Caco-2 (cell line): ENCODE measurements at regions not wholly inside any gene's neighbourhood (a gene's known extent, or its start where the extent isn't known, plus 50 kb on each side); places are given as distances from the start of the nearest gene placed in this dataset.

Source experiments
- BruUV-seq: library from RNA; stranded (reverse); fragments of 400-500 nt; replicated peaks from 2 replicates; lab custom pipeline; 2021; lab: Mats Ljungman, UMichigan
- CTCF ChIA-PET: fragments of 300-600 bp; sonication (Branson Sonifier 250); formaldehyde crosslinking; loops from one replicate; lab custom pipeline; 2022; ENCODE audit warnings: antibody characterized with exemption; lab: Charles Lee
- POLR2A ChIA-PET: fragments of 300-600 bp; sonication (Branson Sonifier 250); formaldehyde crosslinking; loops from one replicate; lab custom pipeline; 2022; ENCODE audit warnings: antibody characterized with exemption; lab: Charles Lee
- DNase-seq, 2 experiments: peaks; one replicate each; pipeline versions ENCODE4 v3.0.0 to v3.0.0-alpha.2; 2020 to 2022
- H3K27me3 ChIP-seq: replicated peaks from 2 replicates; pipeline ENCODE4 v1.6.0; 2011; ENCODE audit warnings: low read length; ENCODE audit not compliant: control insufficient read depth, insufficient read depth
- H3K36me3 ChIP-seq: 2 replicates; pipeline ENCODE4 v1.5.1; 2011; ENCODE audit warnings: low read length; ENCODE audit not compliant: control insufficient read depth, insufficient read depth
- H3K4me1 ChIP-seq: fragments of 250-450 bp; sonication (Bioruptor Pico); 2 replicates; pipeline ENCODE4 v1.5.1; 2020; ENCODE audit warnings: mild to moderate bottlenecking
- H3K4me3 ChIP-seq: 2 replicates; pipeline ENCODE4 v1.5.1; 2011; ENCODE audit warnings: low read depth, mild to moderate bottlenecking, control low read depth, low read length
- H3K9me3 ChIP-seq: fragments of 250-450 bp; sonication (Bioruptor Pico); 2 replicates; pipeline ENCODE4 v1.5.1; 2020; ENCODE audit warnings: mild to moderate bottlenecking, moderate library complexity
- H3K27ac Mint-ChIP-seq: one replicate; pipeline ENCODE4 v1.8.0; 2022; ENCODE audit warnings: mixed read lengths; ENCODE audit not compliant: unreplicated experiment
- H3K27me3 Mint-ChIP-seq: one replicate; pipeline ENCODE4 v1.8.0; 2022; ENCODE audit warnings: mixed read lengths; ENCODE audit not compliant: insufficient read depth, unreplicated experiment
- H3K36me3 Mint-ChIP-seq: one replicate; pipeline ENCODE4 v1.8.0; 2022; ENCODE audit warnings: mild to moderate bottlenecking, mixed read lengths; ENCODE audit not compliant: insufficient read depth, unreplicated experiment
- H3K4me1 Mint-ChIP-seq: one replicate; pipeline ENCODE4 v1.8.0; 2022; ENCODE audit warnings: low read depth, mixed read lengths; ENCODE audit not compliant: unreplicated experiment
- H3K4me3 Mint-ChIP-seq: one replicate; pipeline ENCODE4 v1.8.0; 2022; ENCODE audit warnings: mild to moderate bottlenecking, moderate library complexity, mixed read lengths; ENCODE audit not compliant: unreplicated experiment
- H3K9me3 Mint-ChIP-seq: one replicate; pipeline ENCODE4 v1.8.0; 2022; ENCODE audit warnings: mixed read lengths; ENCODE audit not compliant: unreplicated experiment
- CTCF ChIP-seq, 2 experiments: fragments of 200-600 bp in 1 of 2; IDR thresholded peaks; 1 replicate in 1 of 2; 2 replicates in 1 of 2; pipeline versions ENCODE4 v1.5.1 to v1.8.0; 2011 to 2022; ENCODE audit warnings: antibody characterized with exemption in 1 of 2, control low read depth in 1 of 2, inconsistent platforms in 1 of 2, low read depth in 1 of 2, low read length in 1 of 2, mild to moderate bottlenecking in 1 of 2, moderate library complexity in 1 of 2; ENCODE audit not compliant: insufficient read depth in 1 of 2, severe bottlenecking in 1 of 2, unreplicated experiment in 1 of 2
- intact Hi-C: fragments of 100-400 bp; cut with micrococcal nuclease; formaldehyde crosslinking; loops from one replicate; pipeline ENCODE4 v1.10.0; 2022; ENCODE audit not compliant: unreplicated experiment

GRCh38 chr9:81460693-81461092 is 228.7 kb downstream of the TLE1 start:
- intact Hi-C loops = no loop called here
- BruUV-seq = no TSS peak
- H3K4me3 Mint-ChIP-seq = no peak overlapping the region
- DNase-seq = no peak
- no peak for TF ChIP-seq CTCF (IDR thresholded peaks at IDR 0.05; ENCODE audit: insufficient read depth in 1 of 2, low read depth in 1 of 2, low read length in 1 of 2, severe bottlenecking in 1 of 2, unreplicated experiment in 1 of 2)
- H3K9me3 Mint-ChIP-seq = no peaks in the 10 kb centered on the region
- H3K4me1 ChIP-seq = no peaks in the 10 kb centered on the region
- no peaks in the 10 kb centered on the region for H3K27me3 Mint-ChIP-seq
- H3K27ac Mint-ChIP-seq = no peak overlapping the region
- H3K4me3 ChIP-seq = no peak overlapping the region
- ChIA-PET CTCF (no interaction called here), POLR2A (no interaction called here)
- no peaks in the 10 kb centered on the region for H3K36me3 ChIP-seq
- no peaks in the 10 kb centered on the region for H3K27me3 ChIP-seq
- H3K4me1 Mint-ChIP-seq = no peaks in the 10 kb centered on the region
- H3K9me3 ChIP-seq = no peaks in the 10 kb centered on the region
- no peaks in the 10 kb centered on the region for H3K36me3 Mint-ChIP-seq

- BruUV-seq = no TSS peak
- H3K27me3 Mint-ChIP-seq = no peaks in the 10 kb centered on the region
- TF ChIP-seq CTCF (IDR thresholded peaks at IDR 0.05; ENCODE audit: insufficient read depth in 1 of 2, low read depth in 1 of 2, low read length in 1 of 2, severe bottlenecking in 1 of 2, unreplicated experiment in 1 of 2) = no peak
These were observed 229.8 kb downstream of the TLE1 start for GRCh38 chr9:81459591-81459990.

GRCh38 chr9:81456431-81457006 is 232.8 kb downstream of the TLE1 start:
- Mint-ChIP-seq H3K27me3 (no peaks in the 10 kb centered on the region), H3K27ac (no peak overlapping the region), H3K9me3 (no peaks in the 10 kb centered on the region), H3K4me3 (no peak overlapping the region), H3K4me1 (no peaks in the 10 kb centered on the region), H3K36me3 (no peaks in the 10 kb centered on the region)
- intact Hi-C loops = no loop called here
- POLR2A ChIA-PET = no interaction called here
- Histone ChIP-seq H3K4me3 (no peak overlapping the region), H3K27me3 (no peaks in the 10 kb centered on the region), H3K4me1 (no peaks in the 10 kb centered on the region), H3K36me3 (no peaks in the 10 kb centered on the region), H3K9me3 (no peaks in the 10 kb centered on the region)
- no peak for DNase-seq
- CTCF ChIA-PET = no interaction called here
- TF ChIP-seq CTCF (IDR thresholded peaks at IDR 0.05; ENCODE audit: insufficient read depth in 1 of 2, low read depth in 1 of 2, low read length in 1 of 2, severe bottlenecking in 1 of 2, unreplicated experiment in 1 of 2) = no peak
- no TSS peak for BruUV-seq

More at GRCh38 chr9:81459591-81459990, 229.8 kb downstream of the TLE1 start:
- no peaks in the 10 kb centered on the region for H3K9me3 ChIP-seq
- Mint-ChIP-seq H3K4me3 (no peak overlapping the region), H3K9me3 (no peaks in the 10 kb centered on the region), H3K4me1 (no peaks in the 10 kb centered on the region), H3K27ac (no peak overlapping the region), H3K36me3 (no peaks in the 10 kb centered on the region)
- no peaks in the 10 kb centered on the region for H3K27me3 ChIP-seq
- no peak for DNase-seq
- no peak overlapping the region for H3K4me3 ChIP-seq
- POLR2A ChIA-PET = no interaction called here
- H3K36me3 ChIP-seq = no peaks in the 10 kb centered on the region
- H3K4me1 ChIP-seq = no peaks in the 10 kb centered on the region
- CTCF ChIA-PET = no interaction called here
- intact Hi-C loops = no loop called here
